T-helper 2 cell (primary cell): ENCODE measurements at regions not wholly inside any gene's neighbourhood (a gene's known extent, or its start where the extent isn't known, plus 50 kb on each side); places are given as distances from the start of the nearest gene placed in this dataset.
"Not testable (repeated sequence)": the region's sequence is repeated elsewhere in the genome, so short reads cannot be mapped to it uniquely, and the experiment has no call there.

Source experiments
- DNase-seq, 5 experiments: peaks; one replicate each; pipeline versions ENCODE4 v3.0.0 to v3.0.0-alpha.2; 2012 to 2022

GRCh38 chr3:84275532-84275931, 683.3 kb upstream of the CADM2 start:
- DNase-seq, result no peak

DNA sequence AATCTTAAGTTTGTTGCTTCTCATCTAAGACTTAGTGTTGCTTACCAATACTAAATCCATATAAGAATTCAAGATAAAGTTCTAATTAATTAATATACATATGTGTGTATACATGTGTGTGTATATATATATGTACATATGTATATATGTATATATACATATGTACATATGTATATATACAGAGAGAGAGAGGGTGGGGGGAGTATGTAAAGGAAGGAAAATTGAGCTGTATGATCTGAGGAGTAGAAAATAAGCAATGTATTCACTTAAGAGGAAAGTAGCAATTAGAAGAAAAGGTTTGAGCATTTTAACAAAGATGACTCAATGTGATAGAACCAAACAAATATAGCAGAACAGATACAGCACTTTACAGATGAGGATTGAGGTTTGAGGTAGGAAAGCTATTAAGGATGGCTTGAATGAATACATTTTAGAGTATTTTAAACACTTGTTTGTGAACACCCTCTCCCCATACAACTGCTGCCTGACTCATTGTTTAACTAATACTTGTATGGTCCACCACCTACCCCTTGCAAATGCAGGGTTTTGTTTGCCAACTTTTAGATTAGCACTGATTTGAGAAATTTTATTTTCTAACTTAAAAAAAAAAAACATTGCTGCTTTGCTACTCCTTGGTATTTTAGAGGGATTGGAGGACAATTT, 681.1 kb upstream of the CADM2 start:
- no peak for DNase-seq

DNA sequence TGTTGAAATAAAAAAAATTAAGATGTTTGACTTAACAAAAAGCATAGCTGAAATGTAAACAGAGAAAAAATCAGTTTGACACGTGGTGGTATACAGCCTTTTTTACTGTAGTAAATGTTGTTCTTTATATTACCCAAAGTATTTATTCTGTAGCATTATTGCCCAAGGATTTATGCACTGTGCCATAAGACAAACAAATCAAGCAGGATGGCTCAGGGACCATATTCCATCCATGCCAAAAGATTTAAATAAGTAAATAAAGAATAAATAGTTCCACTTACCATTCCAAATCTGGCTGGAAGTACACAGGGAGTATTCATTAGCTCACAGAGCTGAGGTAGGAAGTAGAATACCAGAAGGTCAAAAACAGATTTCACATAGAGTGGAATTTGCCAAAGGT, 666.7 kb upstream of the CADM2 start:
- DNase-seq, result no peak

- DNase-seq, result no peak
Observed at GRCh38 chr3:84299329-84299728, 659.5 kb upstream of the CADM2 start.

DNA sequence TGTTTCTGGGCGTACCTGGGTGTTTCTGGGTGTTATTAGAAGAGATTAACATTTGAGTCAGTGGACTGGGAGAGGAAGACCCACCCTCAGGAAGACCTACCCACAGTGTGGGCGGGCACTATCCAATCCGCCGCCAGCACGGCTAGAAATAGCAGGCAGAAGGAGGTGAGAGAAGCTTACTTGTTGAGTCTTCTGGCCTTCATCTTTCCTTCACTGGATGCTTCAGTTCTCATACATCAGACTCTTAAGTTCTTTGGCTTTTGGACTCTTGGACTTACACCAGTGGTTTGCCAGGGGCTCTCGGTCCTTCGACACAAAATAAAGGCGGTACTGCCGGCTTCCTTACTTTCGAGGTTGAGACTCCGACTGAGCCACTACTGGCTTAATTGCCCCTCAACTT, 654.6 kb upstream of the CADM2 start:
- DNase-seq, result no peak

GRCh38 chr3:84307339-84307738, 651.5 kb upstream of the CADM2 start:
- DNase-seq, result no peak

DNA sequence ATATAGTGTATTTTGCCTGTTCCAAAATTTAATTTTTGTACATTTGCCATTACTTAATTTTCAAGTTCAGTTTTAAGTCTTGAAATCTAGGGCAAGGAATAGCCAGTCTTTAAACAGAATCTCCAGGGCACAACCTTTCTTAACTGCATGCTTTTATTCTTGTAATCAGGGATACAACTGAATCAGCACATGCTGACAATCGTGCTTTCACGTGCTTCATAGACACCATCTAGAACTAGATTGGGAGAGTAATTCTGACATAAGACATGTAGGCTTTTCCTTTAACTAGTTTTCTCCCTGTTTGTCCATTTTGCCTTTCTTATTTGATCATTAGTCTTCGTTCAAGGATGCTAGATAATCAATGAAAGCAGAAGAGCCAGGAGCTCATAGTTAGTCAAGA, 650.4 kb upstream of the CADM2 start:
- no peak for DNase-seq

DNA sequence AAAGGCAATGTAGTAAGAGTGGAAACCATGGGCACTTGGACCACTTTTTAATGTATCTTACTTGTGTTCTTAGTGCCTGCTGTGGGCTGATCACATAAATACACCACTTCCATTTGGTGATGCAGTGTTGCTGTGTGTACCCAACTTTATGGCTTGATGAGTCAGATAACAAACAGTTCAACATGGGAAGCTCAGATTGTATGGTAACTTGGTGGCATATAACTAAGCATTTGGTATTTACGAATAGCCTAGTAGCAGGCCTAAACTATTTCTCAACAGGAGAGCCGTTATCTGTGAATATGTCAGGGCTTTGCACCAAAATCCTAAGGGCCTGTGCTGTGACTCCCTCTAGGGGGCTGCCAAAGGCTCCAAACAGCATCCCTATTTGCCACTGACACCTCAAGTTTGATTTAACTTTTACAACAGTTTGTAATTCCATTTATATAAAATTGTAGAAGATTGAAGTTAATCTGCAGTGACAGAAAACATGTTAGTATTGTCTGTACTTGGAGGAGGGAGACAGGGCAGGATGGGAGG, 640.4 kb upstream of the CADM2 start:
- DNase-seq, result no peak

DNA sequence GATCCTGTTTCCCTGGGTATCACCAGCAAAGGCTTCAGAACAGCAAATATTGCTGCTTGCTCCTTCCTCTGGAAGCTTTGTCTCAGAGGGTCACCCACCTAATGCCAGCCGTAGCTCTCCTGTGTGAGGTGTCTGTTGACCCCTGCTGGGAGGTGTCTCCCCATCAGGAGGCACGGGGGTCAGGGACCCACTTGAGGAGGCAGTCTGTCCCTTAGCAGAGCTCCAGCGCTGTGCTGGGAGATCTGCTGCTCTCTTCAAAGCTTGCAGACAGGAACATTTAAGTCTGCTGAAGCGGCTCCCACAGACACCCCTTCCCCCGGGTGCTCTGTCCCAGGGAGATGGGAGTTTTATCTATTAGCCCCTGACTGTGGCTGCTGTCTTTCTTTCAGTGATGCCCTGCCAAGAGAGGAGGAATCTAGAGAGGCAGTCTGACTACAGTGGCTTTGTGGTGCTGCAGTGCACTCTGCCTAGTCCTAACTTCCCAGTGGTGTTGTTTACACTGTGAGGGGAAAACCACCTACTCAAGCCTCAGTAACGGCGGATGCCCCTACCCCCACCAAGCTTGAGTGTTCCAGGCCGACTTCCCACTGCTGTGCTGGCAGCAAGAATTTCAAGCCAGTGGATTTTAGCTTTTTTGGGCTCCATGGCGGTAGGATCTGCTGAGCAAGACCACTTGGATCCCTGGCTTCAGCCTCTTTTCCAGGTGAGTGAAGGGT, 593.1 kb upstream of the CADM2 start:
- not testable (repeated sequence) for DNase-seq
